Endothelial cell of umbilical vein (primary cell): ENCODE measurements at regions not wholly inside any gene's neighbourhood (a gene's known extent, or its start where the extent isn't known, plus 50 kb on each side); places are given as distances from the start of the nearest gene placed in this dataset.

Experiments
- CTCF ChIP-seq, 2 donors: IDR thresholded peaks; 1 replicate in 1 of 2; 2 replicates in 1 of 2; pipeline ENCODE4 v1.5.1; 2011; ENCODE audit warnings: low read length in 2 of 2, mild to moderate bottlenecking in 2 of 2, moderate library complexity in 2 of 2, control low read depth in 1 of 2, inconsistent platforms in 1 of 2, low read depth in 1 of 2; ENCODE audit not compliant: insufficient read depth in 1 of 2; ENCODE audit errors: extremely low read depth in 1 of 2
- EZH2 ChIP-seq: IDR thresholded peaks from 2 replicates; pipeline ENCODE4 v1.6.1; 2012; ENCODE audit warnings: borderline replicate concordance, low read depth, mild to moderate bottlenecking, moderate library complexity, low read length, inconsistent platforms; ENCODE audit not compliant: severe bottlenecking
- FOS ChIP-seq: IDR thresholded peaks from 2 replicates; pipeline ENCODE4 v1.6.1; 2011; ENCODE audit warnings: mild to moderate bottlenecking, low read length, moderate library complexity, borderline replicate concordance; ENCODE audit not compliant: insufficient read depth
- GATA2 ChIP-seq: IDR thresholded peaks from 2 replicates; pipeline ENCODE4 v1.7.0; 2011; ENCODE audit warnings: low read depth, mild to moderate bottlenecking, moderate library complexity, mixed read lengths, low read length; ENCODE audit not compliant: insufficient read length, insufficient read depth
- MAX ChIP-seq: IDR thresholded peaks from 2 replicates; pipeline ENCODE4 v1.6.1; 2011; ENCODE audit not compliant: insufficient read depth, insufficient read length
- MYC ChIP-seq: IDR thresholded peaks from one replicate; pipeline ENCODE4 v1.6.1; 2011; ENCODE audit warnings: mild to moderate bottlenecking, low read depth, low read length
- POLR2A ChIP-seq: IDR thresholded peaks from 2 replicates; pipeline ENCODE4 v1.6.1; 2012; ENCODE audit warnings: low read depth, mild to moderate bottlenecking, control low read depth, low read length
- POLR2AphosphoS5 ChIP-seq: IDR thresholded peaks from 2 replicates; pipeline ENCODE4 v1.6.1; 2012; ENCODE audit warnings: low read depth, mild to moderate bottlenecking, control low read depth, low read length, moderate library complexity; ENCODE audit not compliant: insufficient read depth

- TF ChIP-seq CTCF (IDR thresholded peaks at IDR 0.05; ENCODE audit: extremely low read depth in 1 of 2, insufficient read depth in 1 of 2, low read depth in 1 of 2, low read length in 2 of 2) (no peak), MYC (no peak), POLR2AphosphoS5 (no peak), EZH2 (no peak), GATA2 (no peak), POLR2A (no peak), MAX (no peak), FOS (no peak)
These were observed 479.6 kb downstream of the FBXO15 start for GRCh38 chr18:73668051-73668450.
